ENCODE measurements at regions not wholly inside any gene's neighbourhood (a gene's known extent, or its start where the extent isn't known, plus 50 kb on each side); places are given as distances from the start of the nearest gene placed in this dataset.

GRCh38 chr2:16336491-16336890, 329.1 kb downstream of the CYRIA start:
- Histone ChIP-seq H4K8ac (ENCODE audit: low read depth in 2 of 2, low read length in 2 of 2) (no peak overlapping the region), H2BK120ac (ENCODE audit: low read depth, low read length) (no peak overlapping the region), H2BK5ac (ENCODE audit: low read depth, low read length, poor library complexity, severe bottlenecking) (no peak overlapping the region), H2AFZ (replicated peaks; ENCODE audit: low read length, poor library complexity) (no peak overlapping the region), H3K9me3 (ENCODE audit: control insufficient read depth, insufficient read depth, low read length) (peaks cover 16% of the 10 kb centered on the region), H3K56ac (ENCODE audit: extremely low read depth, insufficient read depth, low read length) (no peak overlapping the region), H3K9me1 (ENCODE audit: insufficient read depth, low read length) (no peaks in the 10 kb centered on the region), H3K4me2 (ENCODE audit: low read depth, low read length) (no peak overlapping the region), H3K4me3 (ENCODE audit: insufficient read depth, low read depth, low read length) (no peak overlapping the region), H3K18ac (ENCODE audit: low read depth, low read length) (no peak overlapping the region), H2BK15ac (ENCODE audit: low read depth, low read length) (no peak overlapping the region), H2BK20ac (ENCODE audit: low read depth, low read length) (no peak overlapping the region), H4K20me1 (ENCODE audit: insufficient read depth, low read length) (no peaks in the 10 kb centered on the region), H3K79me1 (ENCODE audit: low read depth in 1 of 2, low read length in 2 of 2) (no peaks in the 10 kb centered on the region), H3K4me1 (ENCODE audit: control insufficient read depth, insufficient read depth, low read length) (no peaks in the 10 kb centered on the region), H3K23ac (ENCODE audit: low read depth, low read length) (no peak overlapping the region), H4K5ac (ENCODE audit: low read depth, low read length) (no peak overlapping the region), H4K91ac (ENCODE audit: insufficient read depth, low read depth, low read length) (no peak overlapping the region), H3K9ac (ENCODE audit: low read depth, low read length) (no peak overlapping the region), H3K14ac (replicated peaks; ENCODE audit: low read depth, low read length) (no peak overlapping the region), H2AK9ac (replicated peaks; ENCODE audit: low read depth, low read length, poor library complexity) (no peak overlapping the region), H3K27me3 (ENCODE audit: control insufficient read depth, insufficient read depth, low read length) (no peaks in the 10 kb centered on the region), H3K27ac (ENCODE audit: insufficient read depth, low read length) (no peak overlapping the region), H2AK5ac (ENCODE audit: low read depth, low read length) (no peak overlapping the region), H3K4ac (ENCODE audit: low read depth, low read length) (no peak overlapping the region), H3K36me3 (ENCODE audit: control insufficient read depth, insufficient read depth, low read length) (no peaks in the 10 kb centered on the region)
- no TSS peak for BruUV-seq (replicated peaks)
- DNase-seq: no peak
- CTCF ChIA-PET: no interaction called here
- no peak for ATAC-seq (ENCODE audit: low read depth)
- in situ Hi-C loops (cut with MboI; ENCODE audit: low sequenced_read_pairs): no loop called here
- WGBS, 2 experiments (ENCODE audit: extremely low coverage in 2 of 2, insufficient read length in 1 of 2): no CpG with 5 or more reads among the region's 1 CpG
- dilution Hi-C loops (cut with HindIII; ENCODE audit: low sequenced_read_pairs, unreplicated experiment): no loop called here
- intact Hi-C loops (cut with micrococcal nuclease): no loop called here
- POLR2A ChIA-PET (ENCODE audit: unreplicated experiment): no interaction called here
- TF ChIP-seq CTCF (conservative IDR thresholded peaks at IDR 0.05; ENCODE audit: low read depth, low read length) (no peak), MAFK (IDR thresholded peaks at IDR 0.05; ENCODE audit: low read depth, low read length) (no peak)

Measured in IMR-90 (cell line).